ENCODE measurements at regions not wholly inside any gene's neighbourhood (a gene's known extent, or its start where the extent isn't known, plus 50 kb on each side); places are given as distances from the start of the nearest gene placed in this dataset.

- H3K27ac ChIP-seq: no peak overlapping the region
- CTCF ChIA-PET: interaction anchor here (0.6 kb wide), 1 partner anchor 593 kb away, joined by 3 read pairs; no protein-coding TSS in a partner anchor
- TF ChIP-seq, protein P1, sequence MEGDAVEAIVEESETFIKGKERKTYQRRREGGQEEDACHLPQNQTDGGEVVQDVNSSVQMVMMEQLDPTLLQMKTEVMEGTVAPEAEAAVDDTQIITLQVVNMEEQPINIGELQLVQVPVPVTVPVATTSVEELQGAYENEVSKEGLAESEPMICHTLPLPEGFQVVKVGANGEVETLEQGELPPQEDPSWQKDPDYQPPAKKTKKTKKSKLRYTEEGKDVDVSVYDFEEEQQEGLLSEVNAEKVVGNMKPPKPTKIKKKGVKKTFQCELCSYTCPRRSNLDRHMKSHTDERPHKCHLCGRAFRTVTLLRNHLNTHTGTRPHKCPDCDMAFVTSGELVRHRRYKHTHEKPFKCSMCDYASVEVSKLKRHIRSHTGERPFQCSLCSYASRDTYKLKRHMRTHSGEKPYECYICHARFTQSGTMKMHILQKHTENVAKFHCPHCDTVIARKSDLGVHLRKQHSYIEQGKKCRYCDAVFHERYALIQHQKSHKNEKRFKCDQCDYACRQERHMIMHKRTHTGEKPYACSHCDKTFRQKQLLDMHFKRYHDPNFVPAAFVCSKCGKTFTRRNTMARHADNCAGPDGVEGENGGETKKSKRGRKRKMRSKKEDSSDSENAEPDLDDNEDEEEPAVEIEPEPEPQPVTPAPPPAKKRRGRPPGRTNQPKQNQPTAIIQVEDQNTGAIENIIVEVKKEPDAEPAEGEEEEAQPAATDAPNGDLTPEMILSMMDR (conservative IDR thresholded peaks at IDR 0.05; ENCODE audit: low read depth): no peak
- POLR2A ChIA-PET (ENCODE audit: low non-redundant PET): no interaction called here
- no peak for DNase-seq (ENCODE audit: low spot score)
Observed at GRCh38 chr6:122222761-122223160, 176.7 kb upstream of the HSF2 start.

- DNase-seq (ENCODE audit: low spot score): no peak
- no peak overlapping the region for H3K27ac ChIP-seq
- TF ChIP-seq, protein P1 (conservative IDR thresholded peaks at IDR 0.05; ENCODE audit: low read depth): no peak
- POLR2A ChIA-PET (ENCODE audit: low non-redundant PET): no interaction called here
- CTCF ChIA-PET: no interaction called here
Observed at GRCh38 chr6:122223251-122223650, 176.2 kb upstream of the HSF2 start.

- ChIA-PET POLR2A (ENCODE audit: low non-redundant PET) (no interaction called here), CTCF (no interaction called here)
- H3K27ac ChIP-seq: no peak overlapping the region
- TF ChIP-seq, protein P1 (conservative IDR thresholded peaks at IDR 0.05; ENCODE audit: low read depth): no peak
- no peak for DNase-seq (ENCODE audit: low spot score)
Observed at GRCh38 chr6:122238861-122239260, 160.6 kb upstream of the HSF2 start.

- no peak for DNase-seq (ENCODE audit: low spot score)
- no peak overlapping the region for H3K27ac ChIP-seq
- ChIA-PET CTCF (interaction anchor here (0.6 kb wide), 1 partner anchor 220 kb away, joined by 4 read pairs; no protein-coding TSS in a partner anchor), POLR2A (ENCODE audit: low non-redundant PET) (no interaction called here)
- TF ChIP-seq, protein P1 (conservative IDR thresholded peaks at IDR 0.05; ENCODE audit: low read depth): no peak
Observed at GRCh38 chr6:122246906-122247658, 152.4 kb upstream of the HSF2 start.

DNA sequence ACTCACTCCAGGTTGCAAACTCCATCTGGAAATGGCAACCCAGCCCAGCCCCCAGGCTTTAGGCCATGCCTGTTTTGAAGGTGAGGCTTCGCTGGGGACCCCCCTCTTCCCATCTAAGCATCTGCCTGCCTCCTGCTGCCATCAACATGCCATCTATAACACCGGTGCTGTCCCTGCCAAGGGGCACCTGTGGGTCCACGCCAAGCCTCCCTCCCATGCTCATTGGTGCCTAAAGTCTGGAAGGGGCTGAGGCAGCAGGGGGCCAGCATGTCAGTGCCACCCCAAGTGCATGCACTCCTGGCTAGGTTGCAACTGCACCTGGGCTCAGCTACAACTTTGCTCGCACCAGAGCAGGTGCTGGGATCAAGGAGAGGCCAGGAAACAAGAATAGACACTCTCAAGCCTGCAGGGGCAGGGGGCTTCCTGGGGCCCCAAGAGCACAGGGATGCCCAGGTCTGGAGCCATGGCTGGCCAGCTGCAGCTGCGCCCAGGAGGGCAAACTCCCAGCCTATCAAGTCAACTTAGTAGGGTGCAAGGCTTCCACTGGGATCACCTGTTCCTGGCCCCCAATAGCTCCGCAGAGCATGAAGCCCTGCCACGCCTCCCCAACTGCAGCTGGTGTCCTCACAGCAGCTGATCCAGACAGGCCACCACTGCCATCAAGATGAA lies 151.3 kb upstream of the HSF2 start:
- DNase-seq (ENCODE audit: low spot score): no peak
- CTCF ChIA-PET: no interaction called here
- POLR2A ChIA-PET (ENCODE audit: low non-redundant PET): no interaction called here
- TF ChIP-seq, protein P1 (conservative IDR thresholded peaks at IDR 0.05; ENCODE audit: low read depth): no peak
- H3K27ac ChIP-seq: no peak overlapping the region

DNA sequence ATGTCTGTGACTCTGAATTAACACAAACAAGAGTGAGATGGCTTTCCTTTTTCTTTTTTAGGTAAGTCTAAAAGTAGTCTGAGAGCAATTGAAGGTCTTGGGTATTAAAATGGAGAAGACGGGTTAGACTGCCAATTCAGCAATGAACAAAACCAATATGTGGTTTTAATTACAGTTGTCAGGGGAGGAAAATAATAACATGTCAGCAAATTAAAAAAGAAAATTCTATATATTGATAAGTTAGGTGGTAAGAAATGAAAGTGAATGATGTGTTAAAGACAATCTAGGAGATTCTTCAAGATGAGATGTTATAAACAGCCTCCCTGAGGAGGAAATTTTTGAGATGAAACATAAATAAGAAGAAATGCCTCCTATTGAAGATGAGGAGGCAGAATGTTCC lies 150.6 kb upstream of the HSF2 start:
- ChIA-PET POLR2A (ENCODE audit: low non-redundant PET) (no interaction called here), CTCF (no interaction called here)
- no peak overlapping the region for H3K27ac ChIP-seq
- DNase-seq (ENCODE audit: low spot score): no peak
- TF ChIP-seq, protein P1 (conservative IDR thresholded peaks at IDR 0.05; ENCODE audit: low read depth): no peak

Measured in RWPE1 (cell line).